Mesendoderm (in vitro differentiated cells): ENCODE measurements at regions not wholly inside any gene's neighbourhood (a gene's known extent, or its start where the extent isn't known, plus 50 kb on each side); places are given as distances from the start of the nearest gene placed in this dataset.

Experiments used
- DNase-seq: peaks from one replicate; pipeline ENCODE4 v3.0.0; 2013
- H2AK5ac ChIP-seq: 2 replicates; pipeline ENCODE4 v1.6.1; 2013; ENCODE audit warnings: low read length, inconsistent platforms
- H2BK120ac ChIP-seq: 2 replicates; pipeline ENCODE4 v1.6.1; 2013; ENCODE audit warnings: low read depth, mild to moderate bottlenecking, low read length, moderate library complexity, mixed read lengths
- H2BK15ac ChIP-seq: replicated peaks from 2 replicates; pipeline ENCODE4 v1.6.1; 2013; ENCODE audit warnings: low read depth, mild to moderate bottlenecking, moderate library complexity
- H2BK5ac ChIP-seq: 2 replicates; pipeline ENCODE4 v1.6.1; 2013; ENCODE audit warnings: low read length, inconsistent platforms
- H3K18ac ChIP-seq: 2 replicates; pipeline ENCODE4 v1.6.1; 2013; ENCODE audit warnings: mild to moderate bottlenecking, low read length, mixed read lengths
- H3K23ac ChIP-seq: one replicate; pipeline ENCODE4 v1.6.1; 2013; ENCODE audit warnings: low read length
- H3K27ac ChIP-seq: 2 replicates; pipeline ENCODE4 v1.5.1; 2013; ENCODE audit warnings: low read depth, mild to moderate bottlenecking, inconsistent platforms, low read length, moderate library complexity
- H3K27me3 ChIP-seq: 2 replicates; pipeline ENCODE4 v1.6.1; 2013; ENCODE audit warnings: low read length, control low read depth, mild to moderate bottlenecking, inconsistent platforms; ENCODE audit not compliant: insufficient read depth, poor library complexity
- H3K36me3 ChIP-seq: 2 replicates; pipeline ENCODE4 v1.6.1; 2013; ENCODE audit warnings: low read length, inconsistent platforms; ENCODE audit not compliant: control insufficient read depth, insufficient read depth
- H3K4ac ChIP-seq: one replicate; pipeline ENCODE4 v1.6.1; 2013; ENCODE audit warnings: low read depth, mild to moderate bottlenecking, low read length, moderate library complexity
- H3K4me1 ChIP-seq: 2 replicates; pipeline ENCODE4 v1.6.1; 2013; ENCODE audit warnings: low read depth, low read length, inconsistent platforms; ENCODE audit not compliant: control insufficient read depth
- H3K4me2 ChIP-seq: 2 replicates; pipeline ENCODE4 v1.6.1; 2013; ENCODE audit warnings: low read length
- H3K4me3 ChIP-seq: 2 replicates; pipeline ENCODE4 v1.5.1; 2013; ENCODE audit warnings: mild to moderate bottlenecking, low read length
- H3K56ac ChIP-seq: one replicate; pipeline ENCODE4 v1.6.1; 2013; ENCODE audit warnings: low read length
- H3K79me1 ChIP-seq: 2 replicates; pipeline ENCODE4 v1.6.1; 2013; ENCODE audit warnings: low read length, inconsistent platforms
- H3K79me2 ChIP-seq: 2 replicates; pipeline ENCODE4 v1.6.1; 2013; ENCODE audit warnings: mild to moderate bottlenecking, low read length; ENCODE audit not compliant: control insufficient read depth, insufficient read depth
- H3K9ac ChIP-seq: 2 replicates; pipeline ENCODE4 v1.6.1; 2013; ENCODE audit warnings: low read length, inconsistent platforms
- H4K5ac ChIP-seq: one replicate; pipeline ENCODE4 v1.6.1; 2013; ENCODE audit warnings: low read length
- H4K8ac ChIP-seq: one replicate; pipeline ENCODE4 v1.6.1; 2013; ENCODE audit warnings: low read depth, mild to moderate bottlenecking, control low read depth, low read length, moderate library complexity
- WGBS: extraction: QIAGEN DNeasy Blood & Tissue Kit; methylation state at CpG from one replicate; pipeline ENCODE4 v1.1.7; 2013; ENCODE audit warnings: low lambda C conversion rate, missing lambda C conversion rate; ENCODE audit not compliant: insufficient coverage; ENCODE audit errors: extremely low coverage; 5-methylcytosine and 5-hydroxymethylcytosine counted together

DNA sequence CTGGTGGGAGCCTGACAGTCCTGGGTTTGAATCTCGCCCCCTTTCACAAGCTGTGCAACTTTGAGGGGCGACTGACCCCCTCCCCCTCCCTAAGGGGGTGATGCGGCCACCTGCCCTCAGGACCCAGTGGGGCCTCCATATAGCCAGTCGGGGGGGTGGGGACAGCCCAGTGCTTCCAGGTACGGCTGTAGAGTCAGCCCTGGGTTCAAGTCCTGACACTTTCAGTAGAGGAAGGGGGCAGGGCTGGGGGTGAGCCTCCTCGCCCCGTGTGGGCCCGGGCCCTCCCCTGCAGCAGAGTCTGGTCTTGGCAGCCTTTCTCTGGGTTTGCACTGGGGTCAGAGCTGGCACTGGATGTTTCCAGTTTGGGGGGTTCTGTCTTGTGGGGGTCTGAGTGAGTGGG, 216.3 kb downstream of the C9orf50 start:
- H2BK120ac ChIP-seq: no peak overlapping the region
- no peaks in the 10 kb centered on the region for H3K4me1 ChIP-seq
- H2BK5ac ChIP-seq: no peak overlapping the region
- no peak overlapping the region for H2AK5ac ChIP-seq
- no peaks in the 10 kb centered on the region for H3K27me3 ChIP-seq
- H3K9ac ChIP-seq: no peak overlapping the region
- H3K36me3 ChIP-seq: no peaks in the 10 kb centered on the region
- no peak overlapping the region for H4K5ac ChIP-seq
- H4K8ac ChIP-seq: no peak overlapping the region
- no peak overlapping the region for H3K4ac ChIP-seq
- H3K18ac ChIP-seq: no peak overlapping the region
- H2BK15ac ChIP-seq: no peak overlapping the region
- H3K23ac ChIP-seq: no peak overlapping the region
- H3K4me3 ChIP-seq: no peak overlapping the region
- DNase-seq: no peak
- H3K27ac ChIP-seq: no peak overlapping the region
- no peak overlapping the region for H3K4me2 ChIP-seq
- WGBS: no CpG with 5 or more reads among the region's 8 CpGs
- H3K56ac ChIP-seq: no peak overlapping the region
- H3K79me2 ChIP-seq: no peaks in the 10 kb centered on the region
- H3K79me1 ChIP-seq: no peaks in the 10 kb centered on the region

DNA sequence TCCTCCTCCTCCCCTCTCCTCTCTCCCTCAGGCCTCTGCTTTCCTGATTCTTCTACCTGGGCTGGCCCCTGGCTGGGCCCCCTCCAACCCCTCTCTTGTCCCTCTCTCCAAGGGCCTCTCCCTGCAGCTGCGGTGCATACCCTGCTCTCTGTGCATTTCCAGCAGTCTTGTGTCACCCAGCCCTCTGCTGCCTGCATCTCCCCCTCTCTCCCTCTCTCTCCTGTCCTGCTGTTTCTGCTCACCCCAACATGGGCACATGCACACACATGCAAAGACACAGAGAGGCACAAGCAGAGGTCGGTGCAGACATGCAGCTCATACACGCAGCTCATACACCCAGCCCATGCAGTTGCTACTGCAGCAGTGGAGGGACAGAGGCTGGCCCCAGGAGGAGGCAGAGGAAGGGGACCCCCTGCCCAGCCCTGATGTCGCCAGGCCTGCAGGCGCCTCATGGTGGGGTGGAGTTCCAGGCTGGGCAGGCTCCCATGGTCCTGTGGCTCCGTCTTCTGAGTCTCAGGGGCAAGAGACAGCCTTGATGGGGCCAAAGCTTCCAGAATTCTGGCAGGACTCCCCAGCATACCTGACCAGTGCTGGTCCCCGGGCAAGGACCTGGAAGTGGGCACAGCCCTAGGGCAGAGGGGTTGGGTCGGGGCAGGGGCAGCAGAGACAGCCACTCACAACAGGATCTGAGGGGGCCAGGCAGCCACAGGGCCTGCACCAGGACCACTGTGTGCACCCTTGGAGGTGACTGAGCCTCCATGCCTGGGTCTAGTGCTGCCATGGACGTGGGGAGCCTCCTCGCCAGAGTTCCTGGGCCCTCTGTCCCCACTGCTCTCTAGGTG, 216.9 kb downstream of the C9orf50 start:
- Histone ChIP-seq H3K18ac (no peak overlapping the region), H3K4ac (no peak overlapping the region), H4K5ac (no peak overlapping the region), H3K79me1 (no peaks in the 10 kb centered on the region), H3K4me2 (no peak overlapping the region), H3K79me2 (no peaks in the 10 kb centered on the region), H4K8ac (no peak overlapping the region), H2BK120ac (no peak overlapping the region), H2AK5ac (peak overlapping the region; percentile 55), H3K4me3 (no peak overlapping the region), H2BK15ac (no peak overlapping the region), H3K4me1 (no peaks in the 10 kb centered on the region), H3K36me3 (no peaks in the 10 kb centered on the region), H2BK5ac (no peak overlapping the region), H3K9ac (no peak overlapping the region), H3K27me3 (no peaks in the 10 kb centered on the region), H3K27ac (no peak overlapping the region), H3K56ac (peak overlapping the region; percentile 20), H3K23ac (peak overlapping the region; percentile 67)
- no peak for DNase-seq
- no CpG with 5 or more reads among the region's 10 CpGs for WGBS

DNA sequence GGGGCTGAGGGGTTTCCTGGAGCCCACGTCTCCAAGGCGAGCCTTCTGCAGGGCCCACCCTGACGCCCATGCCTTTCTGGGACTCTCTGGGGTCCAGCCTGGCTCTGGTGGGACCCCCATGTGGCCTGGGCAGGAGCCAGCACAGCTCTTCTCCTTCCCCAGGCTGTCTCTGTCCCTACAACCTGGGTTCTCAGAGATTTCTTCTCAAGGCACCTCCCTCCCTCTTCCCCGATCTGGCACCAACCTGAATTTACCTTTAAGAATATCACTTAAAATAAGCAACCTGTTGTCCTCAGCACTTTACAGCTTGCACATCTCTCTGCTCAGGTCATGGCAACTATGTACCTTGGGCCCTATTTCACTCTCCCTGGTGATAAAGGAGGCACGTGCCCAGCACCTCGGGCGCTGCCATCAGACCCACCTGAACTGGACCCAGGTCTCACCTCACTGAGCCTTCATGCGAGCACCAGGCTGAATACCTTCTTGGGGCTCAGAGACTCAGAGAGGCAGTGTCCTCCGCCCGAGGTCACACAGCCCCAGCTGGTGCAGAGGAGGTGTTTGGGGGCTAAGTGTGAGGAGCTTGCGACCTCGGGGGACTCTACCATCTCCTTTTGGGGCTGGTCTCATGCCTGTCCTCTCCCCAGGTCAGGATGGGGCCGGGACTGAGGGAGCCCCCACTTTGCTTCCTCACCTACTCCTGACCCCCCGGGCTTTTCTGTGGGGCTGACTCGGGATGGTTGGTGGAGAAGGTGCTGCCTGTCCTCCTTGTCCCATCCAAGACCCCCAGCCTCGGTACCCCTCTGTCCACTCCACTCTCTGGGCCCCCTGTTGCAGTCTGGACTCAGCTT, 217.7 kb downstream of the C9orf50 start:
- Histone ChIP-seq H2BK120ac (no peak overlapping the region), H2BK5ac (no peak overlapping the region), H4K8ac (no peak overlapping the region), H3K4me1 (no peaks in the 10 kb centered on the region), H2BK15ac (no peak overlapping the region), H3K9ac (peak overlapping the region; percentile 49), H3K79me2 (no peaks in the 10 kb centered on the region), H3K18ac (no peak overlapping the region), H3K4me3 (no peak overlapping the region), H3K4ac (no peak overlapping the region), H3K79me1 (no peaks in the 10 kb centered on the region), H3K36me3 (no peaks in the 10 kb centered on the region), H3K27ac (no peak overlapping the region), H3K27me3 (no peaks in the 10 kb centered on the region), H3K23ac (no peak overlapping the region), H2AK5ac (peak overlapping the region; percentile 41), H3K4me2 (no peak overlapping the region), H4K5ac (no peak overlapping the region), H3K56ac (peak overlapping the region; percentile 89)
- WGBS: no CpG with 5 or more reads among the region's 16 CpGs
- DNase-seq: no peak

DNA sequence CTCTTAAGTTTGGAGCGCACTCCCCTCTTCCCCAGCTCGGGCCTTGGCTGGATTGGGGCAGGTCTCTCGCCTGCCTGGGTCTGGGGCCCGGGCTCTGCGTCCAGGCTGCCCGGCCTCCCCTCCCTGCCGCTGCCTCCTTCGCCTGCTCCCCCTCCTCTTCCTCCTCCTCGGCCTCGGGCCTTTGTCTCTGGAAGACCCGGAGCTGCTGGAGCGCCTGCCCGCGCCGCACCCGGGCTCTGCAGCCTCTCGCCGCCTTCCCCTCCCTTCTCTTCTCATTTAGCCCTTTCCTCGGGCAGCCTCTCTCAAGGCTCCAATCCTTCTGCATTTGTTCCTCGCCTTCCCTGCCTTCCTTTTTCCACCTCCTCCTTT, 218.5 kb downstream of the C9orf50 start:
- peak; percentile 68 for DNase-seq
- WGBS: no CpG with 5 or more reads among the region's 20 CpGs
- peak overlapping the region; percentile 29 for H3K18ac ChIP-seq

DNA sequence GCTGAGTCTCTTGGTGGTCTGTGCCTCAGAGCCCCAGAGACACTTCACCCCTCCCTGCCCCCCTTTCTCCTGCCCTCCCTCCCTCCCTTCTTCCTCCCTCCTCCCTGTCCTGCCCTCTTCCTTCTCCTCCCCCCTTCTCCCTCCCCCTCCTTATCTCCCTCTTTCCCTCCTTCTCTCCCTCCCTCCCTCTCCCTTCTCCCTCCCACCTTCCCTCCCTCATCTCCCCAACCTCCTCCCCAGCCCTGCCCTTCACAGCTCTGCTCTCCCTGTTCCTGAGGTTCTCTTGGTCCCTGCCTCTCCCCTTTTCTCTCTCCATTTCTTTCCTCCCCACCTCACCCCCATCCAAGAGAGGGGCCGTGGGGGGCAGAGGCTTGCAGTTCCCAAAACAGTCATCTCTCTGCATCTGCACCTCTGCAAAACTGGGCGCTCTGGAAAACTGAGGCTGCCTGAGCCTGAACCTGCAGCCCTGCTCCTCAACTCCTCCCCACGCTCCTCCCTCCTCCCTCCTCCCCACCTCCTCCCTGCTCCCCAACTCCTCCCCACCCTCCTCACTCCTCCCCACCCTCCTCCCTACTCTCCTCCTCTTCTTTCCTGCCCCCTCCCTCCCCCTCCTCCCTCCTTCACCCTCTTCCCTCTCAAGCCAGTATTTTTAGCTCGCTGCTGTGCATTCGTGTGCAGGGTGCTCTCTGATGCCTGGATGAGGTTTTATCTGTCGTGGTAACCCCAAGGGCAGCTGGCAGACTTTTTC, 219.1 kb downstream of the C9orf50 start:
- Histone ChIP-seq H3K4ac (peak overlapping the region; percentile 40), H3K4me2 (peak overlapping the region; percentile 18), H3K18ac (peak overlapping the region; percentile 57), H3K9ac (peak overlapping the region; percentile 54), H4K5ac (no peak overlapping the region), H3K36me3 (no peaks in the 10 kb centered on the region), H2BK5ac (peak overlapping the region; percentile 27), H3K27me3 (no peaks in the 10 kb centered on the region), H3K56ac (peak overlapping the region; percentile 89), H4K8ac (no peak overlapping the region), H2AK5ac (no peak overlapping the region), H3K23ac (no peak overlapping the region), H3K79me1 (no peaks in the 10 kb centered on the region), H3K27ac (peak overlapping the region; percentile 40), H3K4me3 (no peak overlapping the region), H3K4me1 (no peaks in the 10 kb centered on the region), H3K79me2 (no peaks in the 10 kb centered on the region), H2BK120ac (no peak overlapping the region), H2BK15ac (no peak overlapping the region)
- DNase-seq: peak; percentile 80
- WGBS: no CpG with 5 or more reads among the region's 6 CpGs

More for the DNA sequence above, 218.5 kb downstream of the C9orf50 start:
- peak overlapping the region; percentile 40 for H3K27ac ChIP-seq
- H3K23ac ChIP-seq: no peak overlapping the region
- H3K4me2 ChIP-seq: peak overlapping the region; percentile 18
- no peak overlapping the region for H4K5ac ChIP-seq
- H2BK15ac ChIP-seq: no peak overlapping the region
- no peaks in the 10 kb centered on the region for H3K79me1 ChIP-seq
- no peak overlapping the region for H4K8ac ChIP-seq
- peak overlapping the region; percentile 27 for H2BK5ac ChIP-seq
- H3K56ac ChIP-seq: peak overlapping the region; percentile 89
- no peaks in the 10 kb centered on the region for H3K79me2 ChIP-seq
- no peak overlapping the region for H3K4me3 ChIP-seq
- H2AK5ac ChIP-seq: no peak overlapping the region
- no peak overlapping the region for H2BK120ac ChIP-seq
- peak overlapping the region; percentile 40 for H3K4ac ChIP-seq
- H3K9ac ChIP-seq: peak overlapping the region; percentile 54
- H3K36me3 ChIP-seq: no peaks in the 10 kb centered on the region
- H3K4me1 ChIP-seq: no peaks in the 10 kb centered on the region
- H3K27me3 ChIP-seq: no peaks in the 10 kb centered on the region
